ENCODE measurements at regions not wholly inside any gene's neighbourhood (a gene's known extent, or its start where the extent isn't known, plus 50 kb on each side); places are given as distances from the start of the nearest gene placed in this dataset.
"Not testable (repeated sequence)": the region's sequence is repeated elsewhere in the genome, so short reads cannot be mapped to it uniquely, and the experiment has no call there.

DNA sequence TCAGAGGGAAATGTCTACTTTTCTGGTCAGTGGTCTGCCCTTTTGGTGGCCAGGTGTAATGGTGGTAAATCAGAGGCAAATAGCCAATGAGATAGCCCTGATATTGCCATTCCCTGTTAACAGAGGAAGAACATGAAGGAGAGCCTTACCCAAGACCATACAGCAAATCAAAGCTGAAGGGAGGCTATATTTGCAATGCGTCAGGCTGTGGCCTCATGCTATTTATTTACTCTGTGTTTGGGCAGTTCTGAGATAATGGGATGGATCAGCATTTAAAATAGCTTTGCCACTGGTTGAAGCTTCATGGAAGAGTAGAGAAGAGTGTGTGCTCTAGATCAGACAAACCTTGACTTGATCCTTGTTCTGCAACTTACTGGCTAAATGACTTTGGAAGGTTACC, 73.3 kb upstream of the MAML3 start:
- TF ChIP-seq POLR2A (IDR thresholded peaks at IDR 0.05; ENCODE audit: low read depth, low read length): no peak
- no peak for DNase-seq (ENCODE audit: insufficient read length, low spot score)

DNA sequence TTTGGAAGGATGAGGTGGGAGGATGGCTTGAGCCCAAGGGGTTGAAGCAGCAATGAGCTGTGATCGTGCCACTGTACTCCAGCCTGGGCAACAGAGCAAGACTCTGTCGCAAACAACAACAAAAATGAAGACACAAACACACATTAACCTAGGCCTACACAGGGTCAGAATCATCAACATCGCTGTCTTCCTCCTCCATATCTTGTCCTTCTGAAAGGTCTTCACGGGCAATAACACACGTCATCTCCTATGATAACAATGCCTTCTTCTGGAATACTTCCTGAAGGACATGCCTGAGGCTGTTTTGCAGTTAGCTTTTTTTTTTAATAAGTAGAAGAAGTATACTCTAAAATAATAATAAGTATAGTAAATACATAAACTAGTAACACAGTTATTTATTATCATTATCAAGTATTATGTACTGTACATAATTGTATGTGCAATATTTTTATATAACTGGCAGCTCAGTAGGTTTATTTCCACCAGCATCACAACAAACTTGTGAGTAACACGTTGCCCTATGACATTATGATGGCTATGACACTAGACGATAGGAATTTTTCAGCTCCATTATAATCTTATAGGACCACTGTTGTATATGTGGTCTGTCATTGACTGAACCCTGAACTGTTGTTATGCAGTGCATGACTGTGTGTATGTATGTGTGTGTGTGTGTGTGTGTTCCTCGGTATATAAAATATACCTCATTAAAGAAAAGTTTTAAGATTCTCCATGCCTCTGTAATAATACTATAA, 69.2 kb upstream of the MAML3 start:
- TF ChIP-seq POLR2A (IDR thresholded peaks at IDR 0.05; ENCODE audit: low read depth, low read length): no peak
- FAIRE-seq: peak; percentile 80
- DNase-seq (ENCODE audit: insufficient read length, low spot score): no peak

More for the DNA sequence above, 73.3 kb upstream of the MAML3 start:
- FAIRE-seq: no peak

DNA sequence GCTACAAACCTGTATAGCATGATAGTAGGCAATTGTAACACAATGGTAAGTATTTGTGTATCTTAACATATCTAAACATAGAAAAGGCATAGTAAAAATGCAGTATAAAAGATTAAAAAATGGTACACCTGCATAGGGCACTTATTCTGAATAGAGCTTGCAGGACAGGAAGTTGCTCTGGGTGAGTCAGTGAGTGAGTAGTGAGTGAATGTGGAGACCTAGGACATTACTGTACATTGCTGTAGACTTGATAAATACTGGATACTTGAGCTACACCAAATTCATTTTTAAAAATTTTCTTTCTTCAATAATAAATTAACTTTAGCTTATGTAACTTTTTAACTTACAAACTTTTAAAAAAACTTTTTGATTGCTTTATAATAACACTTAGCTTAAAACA, 68.2 kb upstream of the MAML3 start:
- DNase-seq (ENCODE audit: insufficient read length, low spot score) (no peak), FAIRE-seq (peak; percentile 23)
- no peak for TF ChIP-seq POLR2A (IDR thresholded peaks at IDR 0.05; ENCODE audit: low read depth, low read length)

DNA sequence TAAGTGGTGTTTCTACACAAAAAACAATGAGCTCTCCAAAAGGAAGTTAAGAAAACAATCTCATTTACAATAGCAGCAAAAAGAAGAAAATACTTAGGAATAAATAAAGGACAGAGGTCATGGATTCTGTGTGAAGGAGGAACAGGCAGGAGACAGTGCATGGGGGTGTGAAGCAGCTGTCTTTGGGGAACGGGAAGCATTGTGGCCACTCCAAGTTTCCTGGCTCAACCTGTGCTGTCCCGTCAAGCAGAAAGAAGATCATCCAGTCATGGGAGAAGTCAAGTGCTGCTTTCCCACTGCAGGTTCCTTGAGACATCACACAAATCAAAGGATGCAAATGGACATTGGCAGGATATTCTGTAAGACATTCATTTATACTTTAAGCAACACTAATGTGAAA, 66.1 kb upstream of the MAML3 start:
- no peak for TF ChIP-seq POLR2A (IDR thresholded peaks at IDR 0.05; ENCODE audit: low read depth, low read length)
- FAIRE-seq (no peak), DNase-seq (ENCODE audit: insufficient read length, low spot score) (no peak)

DNA sequence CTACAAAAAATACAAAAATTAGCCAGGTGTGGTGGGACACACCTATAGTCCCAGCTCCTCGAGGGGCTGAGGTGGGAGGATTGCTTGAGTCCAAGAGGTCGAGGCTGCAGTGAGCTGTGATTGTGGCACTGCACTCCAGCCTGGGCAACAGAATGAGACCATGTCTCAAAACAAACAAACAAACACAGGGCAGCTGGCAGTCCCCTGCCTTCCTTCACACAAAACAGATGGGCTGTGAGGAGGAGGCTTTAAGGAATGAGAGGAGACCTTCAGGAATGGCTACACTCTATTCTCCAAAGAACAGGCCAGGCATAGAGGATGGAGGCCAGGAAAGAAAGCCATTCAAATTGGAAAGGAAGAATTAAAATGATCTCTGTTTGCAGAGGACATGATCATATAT, 65.6 kb upstream of the MAML3 start:
- DNase-seq (ENCODE audit: insufficient read length, low spot score): no peak
- no peak for TF ChIP-seq POLR2A (IDR thresholded peaks at IDR 0.05; ENCODE audit: low read depth, low read length)

DNA sequence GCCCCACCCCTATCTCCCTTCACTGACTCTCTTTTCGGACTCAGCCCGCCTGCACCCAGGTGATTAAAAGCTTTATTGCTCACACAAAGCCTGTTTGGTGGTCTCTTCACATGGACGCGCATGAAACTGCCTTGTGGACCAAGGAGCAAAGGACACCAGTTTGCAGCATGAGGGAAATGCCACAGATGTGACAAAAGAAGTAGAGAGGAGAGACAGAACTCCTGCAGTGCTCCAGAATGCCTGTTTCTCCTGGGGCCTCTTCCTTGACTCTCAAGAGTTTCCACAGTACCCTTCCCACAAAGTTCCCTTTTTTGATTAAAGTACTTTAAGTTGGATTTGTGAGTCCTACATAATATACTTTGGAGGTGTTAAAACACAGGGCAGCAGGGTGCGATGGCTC, 65.1 kb upstream of the MAML3 start:
- FAIRE-seq; DNase-seq (ENCODE audit: insufficient read length, low spot score): not testable (repeated sequence)

More for the DNA sequence above, 65.6 kb upstream of the MAML3 start:
- FAIRE-seq: no peak

DNA sequence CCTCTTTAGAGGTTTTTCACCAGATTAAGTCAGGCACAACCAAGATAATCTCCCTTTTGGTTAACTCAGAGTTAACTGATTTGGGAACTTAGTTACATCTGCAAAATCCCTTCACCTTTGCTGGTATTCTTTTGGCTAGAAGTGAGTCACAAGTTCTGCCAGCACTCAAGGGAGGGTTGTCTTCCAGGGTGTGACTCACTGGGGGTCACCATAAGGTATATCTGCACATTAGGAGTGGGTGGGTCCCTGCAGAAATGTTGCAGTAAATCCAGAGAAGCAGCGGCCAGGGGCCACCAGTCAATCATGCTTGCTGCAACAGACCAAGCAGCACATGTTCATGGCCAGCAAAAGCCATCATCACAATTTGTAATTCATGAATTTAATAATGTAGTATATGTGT, 59.8 kb upstream of the MAML3 start:
- TF ChIP-seq POLR2A (IDR thresholded peaks at IDR 0.05; ENCODE audit: low read depth, low read length): no peak
- DNase-seq (ENCODE audit: insufficient read length, low spot score) (peak; percentile 5), FAIRE-seq (no peak)

DNA sequence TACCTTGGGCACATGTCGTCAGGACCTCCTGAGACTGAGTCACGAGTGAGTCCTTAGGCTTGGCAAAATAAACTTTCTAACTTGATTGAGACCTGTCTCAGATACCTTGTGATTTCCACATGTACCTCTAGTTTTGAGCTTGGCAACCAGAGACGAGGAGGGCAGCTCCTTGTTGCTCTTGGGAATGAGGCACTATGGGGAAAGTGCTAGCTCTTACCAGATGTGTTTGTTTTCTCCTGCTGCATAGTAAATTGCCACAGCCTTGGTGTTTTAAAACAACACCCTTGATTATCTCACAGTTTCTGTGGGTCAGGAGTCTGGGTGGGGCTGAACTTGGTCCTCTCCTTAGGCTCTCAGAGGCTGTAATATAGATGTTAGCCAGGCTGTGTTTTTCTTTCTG, 59.1 kb upstream of the MAML3 start:
- FAIRE-seq: no peak
- DNase-seq (ENCODE audit: insufficient read length, low spot score): no peak
- TF ChIP-seq POLR2A (IDR thresholded peaks at IDR 0.05; ENCODE audit: low read depth, low read length): no peak

DNA sequence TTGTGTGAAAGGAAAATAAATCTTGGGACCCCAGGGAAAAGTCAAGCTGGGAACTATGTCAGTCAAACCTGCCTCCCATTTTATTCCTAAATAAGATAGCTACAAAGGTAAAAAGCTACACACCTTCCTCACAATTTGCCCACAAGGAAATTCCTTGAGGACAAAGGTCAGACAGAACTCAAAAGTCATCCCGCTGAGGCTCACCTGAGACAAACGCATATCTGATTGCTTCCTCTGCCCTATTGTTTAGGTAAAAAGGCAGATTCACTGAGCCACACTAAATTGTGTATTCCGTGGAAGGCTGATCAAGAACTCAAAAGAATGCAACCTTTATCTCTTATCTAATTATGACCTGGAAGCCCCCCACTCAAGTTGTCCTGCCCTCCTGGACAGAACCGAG, 58.7 kb upstream of the MAML3 start:
- no peak for FAIRE-seq
- DNase-seq (ENCODE audit: insufficient read length, low spot score): no peak
- TF ChIP-seq POLR2A (IDR thresholded peaks at IDR 0.05; ENCODE audit: low read depth, low read length): no peak

DNA sequence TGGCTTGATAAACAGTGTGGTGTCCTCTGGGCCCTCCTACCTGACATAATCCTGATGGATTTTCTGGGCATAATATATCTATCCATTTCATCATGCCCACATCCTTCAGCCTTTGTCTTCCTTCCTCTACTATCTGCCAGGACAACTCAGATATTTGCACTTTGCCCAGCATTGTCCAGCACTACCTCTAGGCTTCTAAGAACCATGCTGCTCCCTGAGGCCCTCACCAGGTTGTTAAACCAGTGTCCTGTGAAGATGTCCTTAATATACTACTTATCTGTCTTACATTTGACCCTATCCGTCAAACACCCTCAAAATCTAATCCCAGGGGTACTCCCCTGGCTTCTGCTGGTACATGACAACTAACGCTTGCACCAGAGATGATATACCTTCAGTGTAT, 58.2 kb upstream of the MAML3 start:
- TF ChIP-seq POLR2A (IDR thresholded peaks at IDR 0.05; ENCODE audit: low read depth, low read length): no peak
- FAIRE-seq: no peak

DNA sequence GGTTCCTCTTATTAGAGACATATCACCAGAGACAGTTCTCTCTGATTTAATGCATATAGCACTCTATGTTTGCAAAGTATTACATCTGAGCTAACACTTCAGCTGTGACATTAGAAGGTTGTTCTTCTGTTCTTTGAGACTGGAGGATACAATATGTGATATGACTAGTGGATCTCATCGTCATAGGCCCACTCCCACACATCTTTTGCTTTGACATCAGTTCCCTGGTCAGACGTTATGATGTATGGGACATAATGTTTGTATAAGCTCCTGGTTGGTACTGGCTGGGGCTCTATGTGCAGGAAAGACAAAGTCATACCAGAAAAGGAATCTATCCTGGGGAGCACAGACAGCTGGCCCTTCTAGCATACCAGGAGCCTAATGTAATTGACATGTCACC, 57.7 kb upstream of the MAML3 start:
- TF ChIP-seq POLR2A (IDR thresholded peaks at IDR 0.05; ENCODE audit: low read depth, low read length): no peak
- DNase-seq (ENCODE audit: insufficient read length, low spot score) (no peak), FAIRE-seq (no peak)

More for the DNA sequence above, 58.2 kb upstream of the MAML3 start:
- DNase-seq (ENCODE audit: insufficient read length, low spot score): no peak

DNA sequence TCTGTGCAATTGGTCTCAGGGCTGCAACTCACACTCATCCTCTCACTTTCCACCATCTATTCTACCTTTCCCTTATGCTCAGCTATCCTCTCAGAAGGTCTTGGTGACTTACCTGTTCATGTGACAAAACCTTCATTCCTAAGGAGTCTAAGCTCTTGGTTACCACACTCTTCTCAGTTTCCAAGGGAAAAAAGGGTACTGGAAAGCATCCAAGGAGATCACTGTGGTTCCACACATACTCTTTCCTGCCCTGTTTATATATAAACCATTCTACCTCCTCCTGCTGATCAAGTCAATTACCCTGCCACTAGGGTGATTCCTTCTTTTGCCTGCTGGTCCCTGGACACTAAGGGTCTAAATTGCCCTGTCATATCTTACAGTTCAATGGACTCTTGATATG, 57.2 kb upstream of the MAML3 start:
- FAIRE-seq (no peak), DNase-seq (ENCODE audit: insufficient read length, low spot score) (no peak)
- no peak for TF ChIP-seq POLR2A (IDR thresholded peaks at IDR 0.05; ENCODE audit: low read depth, low read length)

DNA sequence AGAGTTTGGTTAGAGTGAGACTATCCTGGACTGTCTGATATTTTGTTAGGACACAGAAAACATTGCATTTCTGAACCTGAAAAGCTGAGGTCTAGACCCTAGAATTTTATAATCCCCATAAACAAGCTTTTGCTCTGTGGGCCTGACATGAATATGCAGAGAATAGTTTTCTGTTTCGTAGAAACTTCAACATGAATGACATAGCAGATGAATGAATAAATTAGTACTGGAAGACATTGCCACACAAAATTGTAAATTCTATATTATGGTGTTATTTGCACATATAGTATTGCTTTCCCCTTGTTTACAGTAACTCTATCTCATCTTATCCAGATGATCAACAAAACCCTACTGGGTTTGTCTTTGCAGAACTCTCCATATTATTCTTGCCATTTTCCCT, 54.9 kb upstream of the MAML3 start:
- FAIRE-seq (no peak), DNase-seq (ENCODE audit: insufficient read length, low spot score) (no peak)
- no peak for TF ChIP-seq POLR2A (IDR thresholded peaks at IDR 0.05; ENCODE audit: low read depth, low read length)

Data from H54 (cell line).